Psoas muscle (tissue), 7 donors: ENCODE measurements at regions not wholly inside any gene's neighbourhood (a gene's known extent, or its start where the extent isn't known, plus 50 kb on each side); places are given as distances from the start of the nearest gene placed in this dataset.

ENCODE experiments used
- ATAC-seq, 4 donors: fragments of 200-7000 bp; cut with Tn5 transposase; one replicate each; pipeline ENCODE4 v1.9.1; 2020; ENCODE audit warnings: moderate library complexity in 3 of 4, mild to moderate bottlenecking in 2 of 4
- DNase-seq, 2 donors: peaks; one replicate each; pipeline ENCODE4 v3.0.0-alpha.2; 2020
- H3K27ac ChIP-seq: fragments of 200-600 bp; one replicate; pipeline ENCODE4 v1.8.0; 2022
- H3K27me3 ChIP-seq, 3 donors: fragments of 200-600 bp in 1 of 3; one replicate each; pipeline versions ENCODE4 v1.6.1 to v1.8.0; 2013 to 2022; ENCODE audit warnings: low read length in 2 of 3, mild to moderate bottlenecking in 2 of 3, moderate library complexity in 1 of 3; ENCODE audit not compliant: insufficient read depth in 3 of 3
- H3K36me3 ChIP-seq, 2 donors: fragments of 200-600 bp in 1 of 2; one replicate each; pipeline versions ENCODE4 v1.6.1 to v1.8.0; 2013 to 2022; ENCODE audit warnings: low read depth in 1 of 2, mild to moderate bottlenecking in 1 of 2, moderate library complexity in 1 of 2; ENCODE audit not compliant: insufficient read depth in 1 of 2
- H3K4me1 ChIP-seq: fragments of 200-600 bp; one replicate; pipeline ENCODE4 v1.8.0; 2022
- H3K4me3 ChIP-seq: fragments of 200-600 bp; one replicate; pipeline ENCODE4 v1.8.0; 2022; ENCODE audit warnings: mild to moderate bottlenecking
- H3K9me3 ChIP-seq: fragments of 200-600 bp; one replicate; pipeline ENCODE4 v1.8.0; 2022
- WGBS, 3 donors: extraction: QIAGEN DNeasy Blood & Tissue Kit; methylation state at CpG; one replicate each; pipeline versions ENCODE4 v1.1.6 to v1.1.7; 2013; 5-methylcytosine and 5-hydroxymethylcytosine counted together
- intact Hi-C, 2 donors: fragments of 100-400 bp; cut with DNase I; formaldehyde crosslinking; loops; one replicate each; pipeline versions ENCODE4 v1.11.0 to v1.14.2; 2022
- TF ChIP-seq, protein P1 (sequence below): fragments of 200-600 bp; IDR thresholded peaks from one replicate; pipeline ENCODE4 v1.8.0; 2022; ENCODE audit warnings: antibody characterized with exemption
- donor health status: healthy with polysubstance abuse.
- donor health status: DM: no; HTN: no; CAD: no; lungs with moderate emphysema.
- donor health status: Bipolar disorder and iron deficiency.
- donor health status: healthy.
- donor health status: DM: yes; HTN: yes; CAD: no.
- donor health status: DM: no; HTN: no; CAD: no.
- donor health status: DM: yes; HTN: yes; CAD: no.

DNA sequence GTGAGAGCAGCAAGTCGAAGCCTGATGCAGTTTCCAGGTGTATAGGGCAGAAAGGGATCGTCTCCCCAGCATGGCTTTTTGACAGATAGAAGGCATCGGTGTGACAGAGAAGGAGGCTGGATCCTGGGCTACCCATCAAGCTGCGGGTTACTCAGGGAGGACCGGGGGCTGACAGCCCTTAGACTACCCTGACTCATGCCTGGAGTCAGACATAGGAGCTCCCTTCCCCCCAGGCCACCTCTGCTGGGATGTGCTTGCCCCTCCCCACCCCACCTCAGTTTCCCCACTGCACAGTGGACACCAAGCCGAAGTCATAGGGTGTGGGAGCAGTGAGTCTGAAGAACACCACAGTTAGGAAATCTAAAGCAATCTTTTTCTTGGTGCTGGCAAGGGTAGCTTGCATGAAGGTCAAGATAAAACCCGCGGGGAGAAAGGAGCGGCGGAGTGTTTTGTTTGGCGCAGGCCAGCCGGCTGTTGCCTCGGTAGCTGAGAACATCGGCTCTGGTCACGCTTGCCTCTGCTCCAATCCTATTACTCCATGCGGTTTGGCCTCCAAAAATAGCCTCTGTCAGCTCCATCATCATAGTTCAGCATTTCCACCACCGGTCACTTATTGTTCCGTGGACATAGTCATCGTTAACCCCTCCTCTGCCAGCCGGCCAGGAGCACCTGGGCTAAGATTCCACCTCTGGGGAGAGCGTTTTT is 169.2 kb upstream of the GLI2 start:
- Histone ChIP-seq H3K9me3 (no peaks in the 10 kb centered on the region), H3K4me3 (no peak overlapping the region), H3K27me3 (no peaks in the 10 kb centered on the region), H3K27ac (no peak overlapping the region), H3K36me3 (no peaks in the 10 kb centered on the region), H3K4me1 (peaks cover 6% of the 10 kb centered on the region)
- 25 to 37% (median 26%) methylated on average over 21 of the region's 21 CpGs for WGBS, 3 donors
- DNase-seq (peak; percentile 81 to 91), ATAC-seq (peak; percentile 84 to 93 (median 92))
- TF ChIP-seq, protein P1, sequence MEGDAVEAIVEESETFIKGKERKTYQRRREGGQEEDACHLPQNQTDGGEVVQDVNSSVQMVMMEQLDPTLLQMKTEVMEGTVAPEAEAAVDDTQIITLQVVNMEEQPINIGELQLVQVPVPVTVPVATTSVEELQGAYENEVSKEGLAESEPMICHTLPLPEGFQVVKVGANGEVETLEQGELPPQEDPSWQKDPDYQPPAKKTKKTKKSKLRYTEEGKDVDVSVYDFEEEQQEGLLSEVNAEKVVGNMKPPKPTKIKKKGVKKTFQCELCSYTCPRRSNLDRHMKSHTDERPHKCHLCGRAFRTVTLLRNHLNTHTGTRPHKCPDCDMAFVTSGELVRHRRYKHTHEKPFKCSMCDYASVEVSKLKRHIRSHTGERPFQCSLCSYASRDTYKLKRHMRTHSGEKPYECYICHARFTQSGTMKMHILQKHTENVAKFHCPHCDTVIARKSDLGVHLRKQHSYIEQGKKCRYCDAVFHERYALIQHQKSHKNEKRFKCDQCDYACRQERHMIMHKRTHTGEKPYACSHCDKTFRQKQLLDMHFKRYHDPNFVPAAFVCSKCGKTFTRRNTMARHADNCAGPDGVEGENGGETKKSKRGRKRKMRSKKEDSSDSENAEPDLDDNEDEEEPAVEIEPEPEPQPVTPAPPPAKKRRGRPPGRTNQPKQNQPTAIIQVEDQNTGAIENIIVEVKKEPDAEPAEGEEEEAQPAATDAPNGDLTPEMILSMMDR, result no peak
- intact Hi-C loops, result no loop called here

DNA sequence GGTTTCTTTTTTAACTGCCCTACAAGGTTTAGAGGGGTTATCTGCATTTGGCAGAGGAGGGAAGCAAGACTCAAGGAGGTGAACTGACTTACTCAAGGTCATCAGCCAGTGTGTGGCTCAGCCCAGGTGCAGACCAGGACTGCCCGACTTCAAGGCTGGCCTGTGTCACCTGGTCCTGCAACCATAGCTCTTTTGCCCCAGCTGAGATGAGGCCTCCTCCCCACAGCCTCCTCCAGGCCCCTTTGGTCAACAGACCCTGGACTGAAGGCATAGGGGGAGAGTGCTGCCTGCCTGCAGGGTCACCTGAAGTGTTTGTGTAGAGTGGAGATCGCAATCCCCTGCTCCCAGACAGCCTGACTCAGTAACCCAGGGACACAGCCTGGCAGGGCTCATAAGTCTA is 168.5 kb upstream of the GLI2 start:
- TF ChIP-seq, protein P1, result no peak
- DNase-seq (no peak), ATAC-seq (peak in 3 of 4 donors; percentile 3 to 4 (median 4))
- Histone ChIP-seq H3K4me3 (no peak overlapping the region), H3K27me3 (no peaks in the 10 kb centered on the region), H3K27ac (no peak overlapping the region), H3K9me3 (no peaks in the 10 kb centered on the region), H3K4me1 (peaks cover 6% of the 10 kb centered on the region), H3K36me3 (no peaks in the 10 kb centered on the region)
- intact Hi-C loops, result no loop called here
- WGBS, 3 donors, result 83 to 90% (median 89%) methylated on average over 2 of the region's 2 CpGs

DNA sequence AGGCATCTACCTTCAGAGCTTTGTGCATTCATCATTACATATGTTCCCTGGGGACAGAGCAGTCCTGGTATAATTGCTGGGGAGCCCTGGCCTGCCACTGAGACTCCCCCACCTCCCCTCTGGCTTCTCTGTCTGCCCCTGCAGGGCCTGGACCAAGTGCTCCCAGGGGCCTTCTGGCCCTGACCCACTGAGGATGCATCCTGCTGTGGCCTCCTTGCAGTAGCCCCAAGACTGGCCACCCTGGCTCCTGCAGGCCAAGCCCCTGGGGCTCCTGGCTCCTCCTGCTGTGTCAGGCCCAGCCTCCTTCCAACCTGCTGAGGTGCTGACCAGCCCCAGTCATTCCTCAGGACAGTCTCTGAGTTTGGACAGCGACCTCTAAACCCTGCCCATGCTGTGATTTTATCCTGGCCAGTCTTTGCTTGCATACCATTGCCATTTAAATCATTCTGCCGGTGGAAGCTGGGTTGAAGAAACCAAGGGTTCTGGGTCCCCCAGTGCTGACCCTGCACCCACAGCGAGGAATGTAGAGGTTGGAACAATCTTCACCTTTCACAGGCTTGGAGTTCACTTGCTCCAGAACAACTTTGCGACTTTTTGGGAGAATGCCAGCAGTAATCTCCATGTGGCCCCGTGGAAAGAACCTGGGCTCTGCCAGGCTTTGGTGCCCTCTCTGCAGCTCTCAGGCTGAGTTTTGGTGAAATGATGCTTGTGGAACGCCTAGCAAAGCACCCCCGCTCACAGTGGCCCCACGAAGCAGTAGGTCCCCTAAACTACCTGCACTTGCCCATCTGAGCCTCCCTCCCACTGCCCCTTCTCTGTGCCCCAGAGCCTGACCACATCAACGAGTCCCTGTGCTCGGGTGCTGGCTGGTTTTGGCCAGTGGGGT is 167.3 kb upstream of the GLI2 start:
- TF ChIP-seq, protein P1, result no peak
- no peak for ATAC-seq
- H3K36me3 ChIP-seq, result no peaks in the 10 kb centered on the region
- 67 to 79% (median 67%) methylated on average over 10 of the region's 10 CpGs for WGBS, 3 donors
- H3K27ac ChIP-seq, result no peak overlapping the region
- intact Hi-C loops, result no loop called here
- no peak for DNase-seq
- no peak overlapping the region for H3K4me3 ChIP-seq
- H3K9me3 ChIP-seq, result no peaks in the 10 kb centered on the region
- peaks cover 6% of the 10 kb centered on the region for H3K4me1 ChIP-seq
- H3K27me3 ChIP-seq, result no peaks in the 10 kb centered on the region

DNA sequence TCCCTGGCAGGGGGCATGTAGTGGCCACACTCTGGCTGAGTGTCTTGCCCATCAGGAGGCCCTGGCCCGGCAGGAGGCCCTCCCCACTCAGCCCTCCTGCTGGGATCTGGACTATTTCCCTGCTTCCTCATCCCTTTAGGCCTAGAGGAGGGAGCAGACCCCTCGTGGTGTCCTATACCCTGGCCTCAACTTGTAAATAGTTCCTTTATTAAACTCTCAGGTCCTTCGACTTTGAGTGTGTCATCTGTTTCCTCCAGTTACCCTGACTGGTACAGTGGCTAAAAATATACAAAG is 166.7 kb upstream of the GLI2 start:
- Histone ChIP-seq H3K27me3 (no peaks in the 10 kb centered on the region), H3K9me3 (no peaks in the 10 kb centered on the region), H3K4me1 (peaks cover 6% of the 10 kb centered on the region), H3K27ac (no peak overlapping the region), H3K36me3 (no peaks in the 10 kb centered on the region), H3K4me3 (no peak overlapping the region)
- 54 to 68% (median 57%) methylated on average over 3 of the region's 3 CpGs for WGBS, 3 donors
- intact Hi-C loops, result no loop called here
- ATAC-seq, result no peak
- TF ChIP-seq, protein P1, result no peak
- DNase-seq, result no peak
